Kidney tubule cell (primary cell): ENCODE measurements at regions not wholly inside any gene's neighbourhood (a gene's known extent, or its start where the extent isn't known, plus 50 kb on each side); places are given as distances from the start of the nearest gene placed in this dataset.
A peak's percentile ranks its signal among the peaks of the same experiment; 100 is the strongest.

Experiments used
- DNase-seq: peaks from one replicate; pipeline ENCODE4 v3.0.0-alpha.2; 2018; ENCODE audit warnings: low spot score

GRCh38 chr4:27184508-27185155 is 324.0 kb downstream of the STIM2 start:
- no peak for DNase-seq

GRCh38 chr4:27186710-27187109 is 326.1 kb downstream of the STIM2 start:
- no peak for DNase-seq

GRCh38 chr4:27187786-27188185 is 327.1 kb downstream of the STIM2 start:
- DNase-seq: peak; percentile 37

- no peak for DNase-seq
Measured at GRCh38 chr4:27189683-27190082, 329.0 kb downstream of the STIM2 start.

- DNase-seq: no peak
Measured at GRCh38 chr4:27191592-27191991, 331.0 kb downstream of the STIM2 start.

GRCh38 chr4:27194599-27195176 is 334.0 kb downstream of the STIM2 start:
- DNase-seq: no peak

GRCh38 chr4:27198246-27198645 is 337.6 kb downstream of the STIM2 start:
- no peak for DNase-seq

- DNase-seq: peak; percentile 82
Measured at GRCh38 chr4:27198971-27199370, 338.3 kb downstream of the STIM2 start.

- peak; percentile 2 for DNase-seq
Measured at GRCh38 chr4:27206009-27206408, 345.4 kb downstream of the STIM2 start.

- no peak for DNase-seq
Measured at GRCh38 chr4:27210956-27211355, 350.3 kb downstream of the STIM2 start.

GRCh38 chr4:27214010-27214409 is 353.4 kb downstream of the STIM2 start:
- no peak for DNase-seq

- no peak for DNase-seq
Measured at GRCh38 chr4:27215220-27215826, 354.7 kb downstream of the STIM2 start.

GRCh38 chr4:27217261-27217769 is 356.7 kb downstream of the STIM2 start:
- peak; percentile 40 for DNase-seq

- peak; percentile 3 for DNase-seq
Measured at GRCh38 chr4:27218013-27218412, 357.4 kb downstream of the STIM2 start.

- no peak for DNase-seq
Measured at GRCh38 chr4:27223326-27223725, 362.7 kb downstream of the STIM2 start.

- DNase-seq: no peak
Measured at GRCh38 chr4:27233531-27233930, 372.9 kb downstream of the STIM2 start.

- no peak for DNase-seq
Measured at GRCh38 chr4:27234306-27234899, 373.8 kb downstream of the STIM2 start.

GRCh38 chr4:27239641-27240040 is 379.0 kb downstream of the STIM2 start:
- peak; percentile 49 for DNase-seq

GRCh38 chr4:27242217-27242616 is 381.6 kb downstream of the STIM2 start:
- no peak for DNase-seq

- no peak for DNase-seq
Measured at GRCh38 chr4:27245216-27245615, 384.6 kb downstream of the STIM2 start.

GRCh38 chr4:27248829-27249228 is 388.2 kb downstream of the STIM2 start:
- DNase-seq: peak; percentile 10

GRCh38 chr4:27251771-27252170 is 391.1 kb downstream of the STIM2 start:
- no peak for DNase-seq

- no peak for DNase-seq
Measured at GRCh38 chr4:27267339-27267969, 406.8 kb downstream of the STIM2 start.
